A673 (cell line): ENCODE measurements at regions not wholly inside any gene's neighbourhood (a gene's known extent, or its start where the extent isn't known, plus 50 kb on each side); places are given as distances from the start of the nearest gene placed in this dataset.

Source experiments
- BruUV-seq: library from RNA; stranded (reverse); fragments of 400-500 nt; replicated peaks from 2 replicates; lab custom pipeline; 2021; lab: Mats Ljungman, UMichigan
- CTCF ChIA-PET: fragments of 300-600 bp; sonication (Branson Sonifier 250); formaldehyde crosslinking; loops from one replicate; lab custom pipeline; 2022; ENCODE audit warnings: antibody characterized with exemption; lab: Charles Lee
- POLR2A ChIA-PET: fragments of 300-600 bp; sonication (Branson Sonifier 250); formaldehyde crosslinking; loops from one replicate; lab custom pipeline; 2022; ENCODE audit warnings: antibody characterized with exemption; ENCODE audit not compliant: low non-redundant PET; lab: Charles Lee
- DNase-seq: peaks from one replicate; pipeline ENCODE4 v3.0.0-alpha.2; 2015; ENCODE audit warnings: low spot score
- H3K27ac ChIP-seq: fragments of 200-600 bp; sonication (generic); 2 replicates; pipeline ENCODE4 v1.5.1; 2016; ENCODE audit warnings: mixed run types, low read depth, mild to moderate bottlenecking, mixed read lengths, antibody characterized with exemption, low read length; ENCODE audit not compliant: poor library complexity, severe bottlenecking
- H3K27me3 ChIP-seq: fragments of 200-600 bp; sonication (generic); replicated peaks from 2 replicates; pipeline ENCODE4 v1.6.1; 2017; ENCODE audit warnings: mixed run types, low read depth, mild to moderate bottlenecking, mixed read lengths, antibody characterized with exemption, low read length; ENCODE audit not compliant: insufficient read depth, poor library complexity
- H3K36me3 ChIP-seq: fragments of 200-600 bp; sonication (generic); 2 replicates; pipeline ENCODE4 v1.6.1; 2016; ENCODE audit warnings: mixed run types, mild to moderate bottlenecking, mixed read lengths, antibody characterized with exemption, low read length; ENCODE audit not compliant: insufficient read depth, poor library complexity, severe bottlenecking
- H3K4me1 ChIP-seq: fragments of 200-600 bp; sonication (generic); 2 replicates; pipeline ENCODE4 v1.6.1; 2017; ENCODE audit warnings: mixed run types, mild to moderate bottlenecking, mixed read lengths, antibody characterized with exemption, low read length; ENCODE audit not compliant: insufficient read depth, poor library complexity, severe bottlenecking
- H3K4me3 ChIP-seq: fragments of 200-600 bp; sonication (generic); 2 replicates; pipeline ENCODE4 v1.5.1; 2016; ENCODE audit warnings: low read depth, mixed run types, mild to moderate bottlenecking, mixed read lengths, low read length; ENCODE audit not compliant: poor library complexity, severe bottlenecking
- H3K9me3 ChIP-seq: fragments of 200-600 bp; sonication (generic); 2 replicates; pipeline ENCODE4 v1.6.1; 2016; ENCODE audit warnings: mixed run types, low read depth, mild to moderate bottlenecking, mixed read lengths, antibody characterized with exemption, low read length; ENCODE audit not compliant: poor library complexity, severe bottlenecking
- EZH2 ChIP-seq: fragments of 200-600 bp; sonication (generic); IDR thresholded peaks from 2 replicates; pipeline ENCODE4 v1.6.1; 2017; ENCODE audit warnings: borderline replicate concordance, low read depth, mild to moderate bottlenecking, mixed read lengths, antibody characterized with exemption, low read length; ENCODE audit not compliant: poor library complexity, severe bottlenecking
- intact Hi-C: fragments of 100-400 bp; cut with micrococcal nuclease; formaldehyde crosslinking; loops from one replicate; pipeline ENCODE4 v1.10.0; 2022; ENCODE audit not compliant: unreplicated experiment
- TF ChIP-seq, protein P1 (sequence below): fragments of 300-800, 200-600 bp; sonication (generic); conservative IDR thresholded peaks from 2 replicates; pipeline ENCODE4 v1.5.1; 2017; ENCODE audit warnings: low read depth, mild to moderate bottlenecking, antibody characterized with exemption, low read length, moderate library complexity, mixed read lengths

DNA sequence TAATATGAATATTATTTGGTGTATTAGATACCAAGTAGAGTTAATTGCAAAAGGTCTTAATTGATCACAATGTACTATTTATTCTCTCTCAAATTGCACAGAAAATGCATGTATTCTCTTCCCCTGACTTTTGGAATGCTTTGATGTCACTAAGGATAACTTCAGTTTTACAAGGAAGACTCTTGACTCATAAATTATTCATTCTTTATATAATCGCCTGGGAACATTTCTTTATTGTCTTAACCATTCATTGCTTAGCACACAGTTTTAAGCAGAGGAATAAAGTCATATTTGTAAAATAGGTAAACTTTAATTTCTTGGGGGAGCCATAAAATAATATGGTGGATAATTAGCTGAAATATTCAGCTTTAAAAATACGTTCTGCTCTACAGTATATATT is 306.0 kb upstream of the TMEM229A start:
- no peaks in the 10 kb centered on the region for H3K36me3 ChIP-seq
- H3K27me3 ChIP-seq, result no peaks in the 10 kb centered on the region
- ChIA-PET CTCF (no interaction called here), POLR2A (no interaction called here)
- no peak overlapping the region for H3K27ac ChIP-seq
- H3K4me1 ChIP-seq, result no peaks in the 10 kb centered on the region
- TF ChIP-seq, protein P1, sequence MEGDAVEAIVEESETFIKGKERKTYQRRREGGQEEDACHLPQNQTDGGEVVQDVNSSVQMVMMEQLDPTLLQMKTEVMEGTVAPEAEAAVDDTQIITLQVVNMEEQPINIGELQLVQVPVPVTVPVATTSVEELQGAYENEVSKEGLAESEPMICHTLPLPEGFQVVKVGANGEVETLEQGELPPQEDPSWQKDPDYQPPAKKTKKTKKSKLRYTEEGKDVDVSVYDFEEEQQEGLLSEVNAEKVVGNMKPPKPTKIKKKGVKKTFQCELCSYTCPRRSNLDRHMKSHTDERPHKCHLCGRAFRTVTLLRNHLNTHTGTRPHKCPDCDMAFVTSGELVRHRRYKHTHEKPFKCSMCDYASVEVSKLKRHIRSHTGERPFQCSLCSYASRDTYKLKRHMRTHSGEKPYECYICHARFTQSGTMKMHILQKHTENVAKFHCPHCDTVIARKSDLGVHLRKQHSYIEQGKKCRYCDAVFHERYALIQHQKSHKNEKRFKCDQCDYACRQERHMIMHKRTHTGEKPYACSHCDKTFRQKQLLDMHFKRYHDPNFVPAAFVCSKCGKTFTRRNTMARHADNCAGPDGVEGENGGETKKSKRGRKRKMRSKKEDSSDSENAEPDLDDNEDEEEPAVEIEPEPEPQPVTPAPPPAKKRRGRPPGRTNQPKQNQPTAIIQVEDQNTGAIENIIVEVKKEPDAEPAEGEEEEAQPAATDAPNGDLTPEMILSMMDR, result no peak
- no peak for TF ChIP-seq EZH2
- H3K4me3 ChIP-seq, result no peak overlapping the region
- intact Hi-C loops, result no loop called here
- H3K9me3 ChIP-seq, result no peaks in the 10 kb centered on the region
- BruUV-seq, result no TSS peak
- no peak for DNase-seq

DNA sequence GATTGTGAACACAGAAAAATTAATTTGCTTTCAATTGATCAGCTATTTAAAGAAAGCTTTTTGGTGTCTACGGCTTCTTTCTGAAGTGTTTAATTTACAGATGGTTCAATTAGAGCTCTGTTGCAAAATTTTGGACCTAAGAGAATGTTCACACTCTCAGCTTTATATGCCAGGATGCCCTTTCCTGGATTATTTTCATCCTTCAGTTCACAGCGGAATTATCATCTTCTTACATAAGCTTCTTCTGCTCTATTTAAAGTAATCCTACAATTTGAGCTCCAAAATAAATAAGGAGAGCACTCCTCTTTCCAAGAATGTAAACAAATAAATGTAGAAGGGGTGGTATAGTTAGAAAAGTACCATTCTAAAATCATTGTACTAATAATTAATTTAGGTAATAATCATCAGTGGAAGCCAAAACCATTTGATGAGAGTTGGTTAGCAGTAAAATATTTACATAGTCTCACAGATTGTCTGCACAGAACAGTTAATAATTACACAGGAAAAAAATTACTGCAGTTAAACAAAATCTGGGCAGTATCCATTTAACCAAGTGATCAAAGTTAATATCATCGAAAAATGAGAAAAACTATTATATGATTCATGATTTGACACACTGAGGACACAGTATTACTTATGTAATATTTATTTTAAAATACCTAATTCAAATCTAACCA is 298.0 kb upstream of the TMEM229A start:
- H3K4me1 ChIP-seq, result no peaks in the 10 kb centered on the region
- H3K9me3 ChIP-seq, result no peaks in the 10 kb centered on the region
- no peak for DNase-seq
- no peak overlapping the region for H3K27ac ChIP-seq
- ChIA-PET POLR2A (no interaction called here), CTCF (no interaction called here)
- BruUV-seq, result no TSS peak
- H3K4me3 ChIP-seq, result no peak overlapping the region
- no peaks in the 10 kb centered on the region for H3K36me3 ChIP-seq
- TF ChIP-seq, protein P1, result no peak
- TF ChIP-seq EZH2, result no peak
- H3K27me3 ChIP-seq, result no peaks in the 10 kb centered on the region
- intact Hi-C loops, result no loop called here

DNA sequence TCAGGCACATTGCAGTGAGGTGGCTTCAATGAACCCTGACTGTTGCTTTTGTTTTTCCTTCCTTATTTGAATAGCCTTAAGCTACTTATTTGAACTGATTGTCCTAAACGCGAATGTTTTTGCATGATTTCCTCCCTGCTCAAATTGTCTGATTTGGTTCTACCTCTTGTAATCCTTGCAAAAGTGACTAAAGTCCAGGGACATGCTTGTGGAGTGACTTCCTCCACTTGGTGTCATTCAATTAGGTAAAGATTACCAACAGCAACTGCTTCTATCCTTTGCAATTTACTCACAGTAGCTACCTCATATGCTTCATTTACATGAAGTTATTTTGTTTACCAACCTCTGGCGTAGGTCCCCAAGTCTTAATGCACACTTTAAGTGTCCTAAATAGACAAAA is 295.9 kb upstream of the TMEM229A start:
- H3K27ac ChIP-seq, result no peak overlapping the region
- intact Hi-C loops, result no loop called here
- DNase-seq, result no peak
- no peaks in the 10 kb centered on the region for H3K4me1 ChIP-seq
- TF ChIP-seq, protein P1, result no peak
- TF ChIP-seq EZH2, result no peak
- H3K9me3 ChIP-seq, result no peaks in the 10 kb centered on the region
- BruUV-seq, result no TSS peak
- no peaks in the 10 kb centered on the region for H3K36me3 ChIP-seq
- POLR2A ChIA-PET, result no interaction called here
- no peaks in the 10 kb centered on the region for H3K27me3 ChIP-seq
- CTCF ChIA-PET, result no interaction called here
- H3K4me3 ChIP-seq, result no peak overlapping the region
